CD4-positive, alpha-beta T cell treated with Interferon alpha-2 for 1 hour (primary cell): ENCODE measurements at regions not wholly inside any gene's neighbourhood (a gene's known extent, or its start where the extent isn't known, plus 50 kb on each side); places are given as distances from the start of the nearest gene placed in this dataset.

Experiments used
- DNase-seq, 2 donors: peaks; one replicate each; pipeline ENCODE4 v3.0.0-alpha.2; 2020 to 2022

DNA sequence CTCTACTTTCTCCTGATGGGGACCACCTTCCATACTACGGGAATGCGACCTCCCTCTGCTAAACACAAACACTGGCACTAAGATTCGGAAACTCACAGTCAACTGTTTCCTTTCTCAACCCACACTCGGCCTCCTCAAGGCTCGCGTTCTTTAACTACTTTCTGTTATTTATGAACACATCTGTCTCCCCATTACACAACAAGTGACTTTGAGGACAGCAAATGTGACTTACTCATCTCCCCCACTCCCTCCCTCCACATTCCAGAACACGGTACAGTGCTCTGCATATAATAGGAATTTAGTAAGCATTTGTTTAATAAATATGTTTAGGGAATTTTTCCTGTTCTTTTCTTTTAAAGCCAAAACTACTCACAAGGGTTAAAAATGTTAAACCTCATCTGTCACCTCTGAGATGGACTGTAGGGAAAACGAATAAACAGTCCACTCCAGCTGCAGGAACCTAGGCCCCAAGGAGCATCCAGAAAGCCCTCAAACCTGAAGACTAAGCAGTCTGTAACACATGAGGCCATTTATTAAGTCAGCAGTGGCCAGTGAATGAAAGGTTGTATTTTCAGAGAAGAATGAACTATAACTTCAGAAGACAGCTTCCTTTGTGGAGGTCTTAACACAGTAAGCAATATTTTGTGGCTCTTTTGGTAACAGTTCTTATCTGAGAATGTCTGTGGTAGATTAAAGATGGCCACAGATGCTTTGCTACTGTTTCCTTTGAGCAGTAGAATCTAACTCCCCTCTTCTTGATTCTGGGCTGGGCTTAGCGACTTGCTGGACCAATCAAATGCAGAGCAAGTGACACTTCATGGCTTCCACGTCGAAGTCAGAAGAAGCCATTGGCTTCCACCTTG is 209.6 kb upstream of the DTNBP1 start:
- no peak for DNase-seq

- DNase-seq = no peak
Observed at GRCh38 chr6:15871276-15871675, 208.4 kb upstream of the DTNBP1 start.

DNA sequence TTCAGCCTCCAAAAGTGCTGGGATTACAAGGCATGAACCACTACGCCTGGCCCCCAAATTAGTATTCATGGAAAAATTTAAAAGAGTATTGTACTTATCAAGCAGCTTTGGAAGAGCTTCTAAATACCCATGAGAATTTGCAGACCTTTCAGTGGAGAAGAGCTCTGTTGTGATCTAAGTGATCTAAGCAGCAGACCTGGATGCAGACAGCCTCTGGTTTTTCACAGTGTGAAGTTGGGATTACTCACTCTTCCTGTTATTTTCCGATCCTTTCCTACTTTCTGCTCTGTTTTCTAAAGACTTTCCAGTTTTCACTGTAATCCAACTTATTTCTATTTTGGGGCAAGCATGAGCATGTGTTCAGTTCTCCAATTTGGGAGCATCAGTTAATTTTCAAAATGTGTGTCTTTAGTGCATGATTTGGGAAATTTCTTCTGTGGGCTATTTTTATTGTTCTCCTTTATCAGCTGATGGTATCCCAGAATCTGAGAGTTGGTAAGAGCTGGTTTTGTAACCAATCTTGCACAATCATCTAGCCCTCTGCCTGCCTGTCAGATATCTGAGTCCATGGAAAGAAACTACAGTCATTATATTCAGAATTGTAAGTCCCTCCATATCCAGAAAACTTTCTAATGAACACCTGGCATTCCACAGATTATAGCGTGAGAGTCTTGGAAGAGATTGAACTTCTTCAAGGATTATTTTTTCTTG is 207.7 kb upstream of the DTNBP1 start:
- DNase-seq = no peak

DNA sequence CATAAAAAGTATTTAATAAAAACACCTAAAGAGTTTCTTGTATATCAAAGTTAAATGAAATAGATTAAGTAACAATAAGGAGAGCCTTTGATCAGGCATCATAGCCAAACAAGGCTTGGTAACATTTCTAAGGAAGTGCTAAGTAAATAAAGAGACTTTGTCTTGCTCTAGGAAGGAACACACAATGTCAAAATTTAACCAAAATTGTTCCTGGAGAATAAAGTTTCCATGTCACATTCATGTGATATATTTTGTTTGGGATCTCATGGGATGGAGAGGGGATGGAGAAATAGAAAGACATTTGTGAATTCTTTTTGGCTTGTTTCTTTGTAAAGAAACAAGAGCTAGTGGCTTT is 201.9 kb upstream of the DTNBP1 start:
- no peak for DNase-seq

DNA sequence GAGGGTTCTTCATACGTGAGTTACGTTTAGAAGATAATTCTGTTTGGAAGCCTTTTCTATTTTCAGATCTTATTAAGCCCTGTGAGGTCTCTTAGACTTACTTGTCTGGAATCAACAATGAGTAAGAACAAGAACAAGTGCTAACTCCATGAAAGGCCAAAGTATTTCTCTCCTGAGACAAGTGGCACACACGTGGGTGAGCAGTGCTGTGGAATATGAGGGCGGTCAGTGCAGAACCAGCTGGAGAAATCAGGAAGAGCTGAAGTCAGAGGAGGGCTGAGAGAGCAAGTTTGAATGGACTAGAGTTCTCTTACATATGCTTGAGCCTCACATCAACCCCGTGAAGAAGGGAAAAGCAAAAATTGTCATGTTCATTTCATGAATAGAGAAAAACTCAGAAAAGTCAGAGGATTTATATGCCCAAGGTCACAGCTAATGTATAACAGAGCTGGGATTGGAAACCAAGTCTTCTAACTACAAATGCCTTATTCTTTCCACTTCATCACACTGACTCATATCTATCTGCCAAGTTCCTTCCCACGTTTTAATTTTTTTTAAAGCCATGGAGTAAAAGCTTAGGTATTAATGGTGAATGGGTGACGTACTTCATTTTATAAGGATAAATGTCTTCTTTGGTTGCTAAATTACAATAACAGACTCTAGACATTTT is 201.3 kb upstream of the DTNBP1 start:
- DNase-seq = no peak

- DNase-seq = no peak
Observed at GRCh38 chr6:15862810-15863209, 200.0 kb upstream of the DTNBP1 start.

- no peak for DNase-seq
Observed at GRCh38 chr6:15861486-15861885, 198.7 kb upstream of the DTNBP1 start.

DNA sequence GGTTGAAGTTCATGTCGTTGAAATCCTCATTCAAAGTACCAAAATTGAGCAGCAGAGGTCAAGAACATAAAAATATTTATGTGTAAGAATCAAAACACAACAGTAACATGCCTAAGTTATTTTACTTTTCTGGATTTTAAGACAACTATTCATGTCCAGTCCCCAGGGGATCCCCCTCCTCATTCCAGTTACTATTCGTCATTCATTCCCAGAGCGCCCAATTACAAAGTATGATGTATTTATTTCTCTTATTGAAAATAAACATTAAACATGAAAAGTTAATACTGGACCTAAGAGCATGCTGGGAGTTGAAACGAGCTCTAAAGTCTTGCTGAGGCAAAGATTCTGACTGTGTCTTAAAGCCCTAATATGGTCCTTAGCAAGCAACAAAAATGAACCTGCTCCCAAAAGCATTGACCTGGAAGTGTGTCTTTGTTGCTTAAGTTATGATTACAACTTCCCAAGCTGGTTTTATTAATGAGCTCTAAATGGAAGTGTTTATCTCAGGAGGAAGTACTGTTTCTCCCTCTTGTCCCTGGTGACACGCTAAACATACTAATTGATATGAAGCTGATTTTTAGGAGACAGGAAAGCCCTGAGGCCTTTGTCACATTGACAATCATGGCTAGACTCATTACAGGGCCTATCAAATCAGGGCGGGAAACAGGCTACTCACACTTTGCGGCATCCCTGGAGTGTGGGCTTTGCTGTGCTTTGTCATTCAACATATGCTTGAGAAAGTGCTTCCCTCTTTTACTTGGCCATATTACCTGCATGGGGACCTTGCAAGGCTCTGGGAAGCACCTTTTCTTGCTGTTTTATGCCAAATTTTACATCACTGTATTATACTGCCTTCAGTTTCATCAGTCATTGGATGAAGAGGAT is 192.2 kb upstream of the DTNBP1 start:
- no peak for DNase-seq

GRCh38 chr6:15854378-15854777 is 191.6 kb upstream of the DTNBP1 start:
- DNase-seq = no peak

- no peak for DNase-seq
Observed at GRCh38 chr6:15853259-15853658, 190.4 kb upstream of the DTNBP1 start.

DNA sequence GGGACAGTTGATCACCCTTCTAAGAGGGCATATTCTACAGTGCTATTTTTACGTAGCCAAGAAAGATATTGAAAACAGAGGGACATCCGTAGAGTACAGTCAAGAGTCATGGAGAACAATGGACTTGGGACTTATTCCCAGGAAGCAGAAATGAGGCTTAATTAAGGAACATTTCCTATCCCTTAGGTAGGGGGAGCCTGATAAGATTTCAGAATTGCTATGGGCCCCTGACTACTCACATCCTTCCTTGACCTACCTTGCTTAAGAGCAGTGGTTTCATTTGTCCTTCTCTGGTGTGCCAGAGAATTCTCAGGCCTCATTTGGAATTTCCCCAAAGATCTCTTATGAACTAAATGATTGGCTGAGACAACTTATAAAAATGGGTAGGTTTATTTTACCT is 189.5 kb upstream of the DTNBP1 start:
- no peak for DNase-seq

GRCh38 chr6:15849395-15849794 is 186.6 kb upstream of the DTNBP1 start:
- DNase-seq = no peak

- no peak for DNase-seq
Observed at GRCh38 chr6:15845492-15845891, 182.7 kb upstream of the DTNBP1 start.

- DNase-seq = no peak
Observed at GRCh38 chr6:15843764-15844163, 180.9 kb upstream of the DTNBP1 start.

- DNase-seq = no peak
Observed at GRCh38 chr6:15843226-15843625, 180.4 kb upstream of the DTNBP1 start.

DNA sequence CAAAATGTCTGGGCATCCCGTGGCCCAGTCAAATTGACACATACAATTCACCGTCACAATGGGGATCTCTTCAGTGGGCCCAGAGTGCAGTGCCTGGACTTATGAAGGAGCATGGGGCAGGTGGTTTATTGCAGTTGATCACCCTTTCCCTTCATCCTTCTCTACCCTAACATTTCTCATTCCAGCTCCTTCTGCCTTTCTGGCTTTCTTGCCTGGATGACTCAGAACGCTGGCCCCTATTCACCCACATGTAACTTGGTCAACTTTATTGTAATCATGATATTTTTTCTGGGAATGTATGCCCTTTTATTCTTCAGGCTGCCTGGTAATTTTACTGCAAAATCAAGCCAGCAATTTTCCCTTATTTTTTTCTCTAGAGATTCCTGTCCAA is 179.9 kb upstream of the DTNBP1 start:
- no peak for DNase-seq

DNA sequence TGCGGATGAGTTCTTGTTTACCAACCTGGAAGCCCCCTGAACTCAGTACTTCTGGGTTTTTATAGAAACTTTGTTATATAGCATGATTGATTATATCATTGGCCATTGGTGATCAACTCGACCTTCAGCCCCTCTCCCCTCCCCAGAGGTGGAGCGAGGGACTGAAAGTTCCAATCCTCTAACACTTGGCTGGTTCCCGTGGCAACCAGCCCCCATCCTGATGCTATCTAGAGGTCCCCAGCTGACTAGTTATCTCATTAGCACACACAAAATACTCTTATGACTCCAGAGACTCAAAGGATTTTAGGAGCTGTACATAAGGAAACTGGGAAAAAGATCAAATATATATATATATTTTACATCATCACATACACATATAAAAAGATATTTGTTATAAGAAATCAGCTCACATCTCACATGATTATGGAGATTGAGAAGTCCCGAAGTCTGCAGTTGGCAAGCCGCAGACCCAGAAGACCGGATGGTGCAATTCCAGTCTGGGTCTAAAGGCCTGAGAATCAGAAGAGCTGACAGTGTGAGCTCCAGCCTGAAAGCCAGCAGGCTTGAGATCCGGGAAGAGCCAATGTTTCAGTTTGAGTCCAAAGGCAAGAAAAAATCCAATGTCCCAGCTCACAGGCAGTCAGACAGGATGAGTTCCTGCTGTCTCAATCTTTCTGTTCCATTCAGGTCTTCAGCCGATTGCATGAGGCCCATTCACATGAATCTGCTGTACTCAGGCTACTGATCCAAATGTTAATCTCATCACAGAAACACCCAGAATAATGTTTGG is 179.3 kb upstream of the DTNBP1 start:
- DNase-seq = no peak

GRCh38 chr6:15839969-15840541 is 177.2 kb upstream of the DTNBP1 start:
- DNase-seq = no peak

GRCh38 chr6:15837205-15837604 is 174.4 kb upstream of the DTNBP1 start:
- DNase-seq = no peak

DNA sequence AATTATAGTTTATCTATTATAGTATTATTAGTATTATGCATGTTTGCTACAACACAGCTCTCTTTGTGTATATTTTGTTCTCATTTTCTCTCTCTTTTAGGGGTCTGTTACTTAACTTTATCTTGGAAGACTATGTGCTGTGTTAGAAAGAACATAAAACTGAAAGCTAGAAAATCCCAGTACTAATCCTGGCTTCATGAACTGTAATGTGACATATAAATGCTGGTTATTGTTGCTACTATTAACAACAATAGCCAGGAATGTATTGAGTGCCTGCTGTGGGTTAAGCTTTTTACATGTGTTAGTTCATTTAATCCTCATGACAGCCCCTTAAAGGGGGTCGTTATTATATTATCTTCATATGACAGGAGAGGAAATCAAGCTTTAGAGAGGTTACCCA is 170.0 kb upstream of the DTNBP1 start:
- DNase-seq = no peak

- no peak for DNase-seq
Observed at GRCh38 chr6:15829156-15829555, 166.3 kb upstream of the DTNBP1 start.
